HEK293T (cell line): ENCODE measurements at regions not wholly inside any gene's neighbourhood (a gene's known extent, or its start where the extent isn't known, plus 50 kb on each side); places are given as distances from the start of the nearest gene placed in this dataset.
"Not testable (repeated sequence)": the region's sequence is repeated elsewhere in the genome, so short reads cannot be mapped to it uniquely, and the experiment has no call there.

ENCODE experiments used
- CTCF ChIA-PET: fragments of 350-600 bp; formaldehyde crosslinking; extraction: SDS; loops from one replicate; lab custom pipeline; 2021; ENCODE audit warnings: antibody characterized with exemption, inconsistent platforms; lab: Yijun Ruan, JAX
- POLR2A ChIA-PET: fragments of 350-600 bp; formaldehyde crosslinking; extraction: SDS; loops from one replicate; lab custom pipeline; 2020; ENCODE audit warnings: antibody characterized with exemption, inconsistent platforms; lab: Yijun Ruan, JAX
- DNase-seq: peaks from one replicate; pipeline ENCODE4 v3.0.0; 2012; ENCODE audit warnings: mixed read lengths; ENCODE audit errors: extremely low spot score
- ARNT ChIP-seq: fragments of 450-650 bp; IDR thresholded peaks from 2 replicates; pipeline ENCODE4 v1.6.1; 2017; ENCODE audit warnings: mild to moderate bottlenecking
- BHLHE40 ChIP-seq: fragments of 450-650 bp; IDR thresholded peaks from 2 replicates; pipeline ENCODE4 v1.6.1; 2016; ENCODE audit warnings: mild to moderate bottlenecking, moderate library complexity, borderline replicate concordance
- CTBP1 ChIP-seq: fragments of 450-650 bp; IDR thresholded peaks from 2 replicates; pipeline ENCODE4 v1.6.1; 2016; ENCODE audit warnings: borderline replicate concordance
- ELF4 ChIP-seq: fragments of 450-650 bp; IDR thresholded peaks from 2 replicates; pipeline ENCODE4 v1.6.1; 2017; ENCODE audit warnings: antibody characterized with exemption
- FOXA1 ChIP-seq: fragments of 450-650 bp; IDR thresholded peaks from 2 replicates; pipeline ENCODE4 v1.6.1; 2016; ENCODE audit warnings: mild to moderate bottlenecking
- FOXK2 ChIP-seq: fragments of 450-650 bp; IDR thresholded peaks from 2 replicates; pipeline ENCODE4 v1.6.1; 2016; ENCODE audit warnings: mild to moderate bottlenecking
- FOXM1 ChIP-seq: fragments of 450-650 bp; IDR thresholded peaks from 2 replicates; pipeline ENCODE4 v1.6.1; 2017; ENCODE audit warnings: mild to moderate bottlenecking, borderline replicate concordance
- HDGF ChIP-seq: fragments of 450-650 bp; IDR thresholded peaks from 2 replicates; pipeline ENCODE4 v1.6.1; 2017; ENCODE audit warnings: antibody characterized with exemption, borderline replicate concordance
- L3MBTL2 ChIP-seq: fragments of 450-650 bp; conservative IDR thresholded peaks from 2 replicates; pipeline ENCODE4 v1.6.1; 2016; ENCODE audit warnings: mild to moderate bottlenecking
- LEF1 ChIP-seq: fragments of 450-650 bp; IDR thresholded peaks from 2 replicates; pipeline ENCODE4 v1.6.1; 2017; ENCODE audit warnings: mild to moderate bottlenecking, borderline replicate concordance
- NFRKB ChIP-seq: fragments of 450-650 bp; IDR thresholded peaks from 2 replicates; pipeline ENCODE4 v1.6.1; 2016; ENCODE audit warnings: mild to moderate bottlenecking, moderate library complexity
- PKNOX1 ChIP-seq: fragments of 450-650 bp; IDR thresholded peaks from 2 replicates; pipeline ENCODE4 v1.6.1; 2016
- SP1 ChIP-seq: fragments of 450-650 bp; IDR thresholded peaks from 2 replicates; pipeline ENCODE4 v1.6.1; 2017
- SUZ12 ChIP-seq: fragments of 450-650 bp; IDR thresholded peaks from 2 replicates; pipeline ENCODE4 v1.6.1; 2016; ENCODE audit warnings: mild to moderate bottlenecking
- TARDBP ChIP-seq: fragments of 450-650 bp; IDR thresholded peaks from 2 replicates; pipeline ENCODE4 v1.6.1; 2016
- ZNF384 ChIP-seq: fragments of 450-650 bp; IDR thresholded peaks from 2 replicates; pipeline ENCODE4 v1.6.1; 2016

GRCh38 chr6:119781365-119781764 lies 431.8 kb upstream of the MAN1A1 start:
- no peak for TF ChIP-seq TARDBP
- no peak for TF ChIP-seq FOXM1
- no peak for TF ChIP-seq NFRKB
- ChIA-PET CTCF (no interaction called here), POLR2A (no interaction called here)
- no peak for DNase-seq

GRCh38 chr6:119768201-119768600 lies 418.6 kb upstream of the MAN1A1 start:
- ChIA-PET POLR2A (no interaction called here), CTCF (no interaction called here)
- no peak for TF ChIP-seq CTBP1
- TF ChIP-seq LEF1: no peak
- TF ChIP-seq ELF4: no peak
- no peak for TF ChIP-seq FOXK2
- no peak for TF ChIP-seq ZNF384
- no peak for DNase-seq

- TF ChIP-seq ARNT (no peak), LEF1 (no peak)
- ChIA-PET POLR2A (no interaction called here), CTCF (interaction anchor here (0.9 kb wide), 1 partner anchor 18 kb away, joined by 3 read pairs; no protein-coding TSS in a partner anchor)
- no peak for DNase-seq
Observed at GRCh38 chr6:119764927-119765681, 415.5 kb upstream of the MAN1A1 start.

- DNase-seq: no peak
- ChIA-PET POLR2A (no interaction called here), CTCF (no interaction called here)
- no peak for TF ChIP-seq ELF4
Observed at GRCh38 chr6:119760046-119760445, 410.5 kb upstream of the MAN1A1 start.

GRCh38 chr6:119758385-119758784 lies 408.8 kb upstream of the MAN1A1 start:
- no peak for DNase-seq
- TF ChIP-seq LEF1: no peak
- TF ChIP-seq HDGF: no peak
- TF ChIP-seq NFRKB: no peak
- TF ChIP-seq FOXM1: no peak
- TF ChIP-seq ARNT: no peak
- no peak for TF ChIP-seq SUZ12
- ChIA-PET POLR2A (no interaction called here), CTCF (no interaction called here)

GRCh38 chr6:119757467-119757866 lies 407.9 kb upstream of the MAN1A1 start:
- no peak for DNase-seq
- POLR2A ChIA-PET: no interaction called here
- CTCF ChIA-PET: no interaction called here
- TF ChIP-seq CTBP1: no peak
- no peak for TF ChIP-seq L3MBTL2
- TF ChIP-seq SP1: no peak
- no peak for TF ChIP-seq NFRKB
- TF ChIP-seq SUZ12: no peak

- POLR2A ChIA-PET: no interaction called here
Observed at GRCh38 chr6:119749335-119749734, 399.8 kb upstream of the MAN1A1 start.

GRCh38 chr6:119748535-119748934 lies 399.0 kb upstream of the MAN1A1 start:
- POLR2A ChIA-PET, CTCF ChIA-PET, DNase-seq: not testable (repeated sequence)

More at GRCh38 chr6:119749335-119749734, 399.8 kb upstream of the MAN1A1 start:
- CTCF ChIA-PET: no interaction called here
- DNase-seq: no peak
- TF ChIP-seq LEF1 (no peak), FOXK2 (no peak)

- DNase-seq: peak; percentile 66
- POLR2A ChIA-PET: no interaction called here
- CTCF ChIA-PET: interaction anchor here (1.0 kb wide), 1 partner anchor 908 kb away, joined by 4 read pairs; no protein-coding TSS in a partner anchor
- TF ChIP-seq PKNOX1 (no peak), FOXA1 (no peak), L3MBTL2 (no peak), ARNT (no peak), ELF4 (no peak), SP1 (no peak), BHLHE40 (no peak), SUZ12 (no peak), TARDBP (no peak), ZNF384 (no peak), HDGF (no peak), FOXK2 (no peak), CTBP1 (no peak), FOXM1 (no peak), NFRKB (no peak), LEF1 (no peak)
Observed at GRCh38 chr6:119742188-119742803, 392.7 kb upstream of the MAN1A1 start.
